NCI-H187 treated with DMSO at 0.1 percent for 48 hours (cell line): ENCODE measurements at regions not wholly inside any gene's neighbourhood (a gene's known extent, or its start where the extent isn't known, plus 50 kb on each side); places are given as distances from the start of the nearest gene placed in this dataset.

Experiments used
- DNase-seq: peaks from one replicate; lab custom pipeline; 2025; lab: John Stamatoyannopoulos, UW

DNA sequence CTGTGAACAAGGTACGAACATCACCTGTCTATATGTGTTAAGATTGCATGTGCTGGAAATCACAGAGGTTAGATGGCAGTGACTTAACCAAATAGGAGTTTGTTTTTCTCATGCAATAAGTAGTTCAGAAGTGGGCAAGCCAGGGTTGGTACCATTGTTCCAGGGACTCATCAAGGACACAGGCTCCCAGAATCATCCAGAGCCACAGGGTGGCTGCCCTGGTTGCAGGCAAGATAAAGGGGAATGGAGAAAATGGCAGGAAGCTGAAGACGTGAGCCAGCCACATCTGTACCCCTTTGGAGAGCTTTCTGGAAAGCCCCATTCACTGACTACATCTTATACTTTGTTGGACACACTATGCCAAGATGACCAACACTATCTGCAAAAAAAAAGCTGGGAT is 126.0 kb upstream of the IL12B start:
- DNase-seq, result no peak

- DNase-seq, result no peak
Observed at GRCh38 chr5:159456722-159457465, 126.6 kb upstream of the IL12B start.

- DNase-seq, result no peak
Observed at GRCh38 chr5:159458217-159458711, 128.0 kb upstream of the IL12B start.

DNA sequence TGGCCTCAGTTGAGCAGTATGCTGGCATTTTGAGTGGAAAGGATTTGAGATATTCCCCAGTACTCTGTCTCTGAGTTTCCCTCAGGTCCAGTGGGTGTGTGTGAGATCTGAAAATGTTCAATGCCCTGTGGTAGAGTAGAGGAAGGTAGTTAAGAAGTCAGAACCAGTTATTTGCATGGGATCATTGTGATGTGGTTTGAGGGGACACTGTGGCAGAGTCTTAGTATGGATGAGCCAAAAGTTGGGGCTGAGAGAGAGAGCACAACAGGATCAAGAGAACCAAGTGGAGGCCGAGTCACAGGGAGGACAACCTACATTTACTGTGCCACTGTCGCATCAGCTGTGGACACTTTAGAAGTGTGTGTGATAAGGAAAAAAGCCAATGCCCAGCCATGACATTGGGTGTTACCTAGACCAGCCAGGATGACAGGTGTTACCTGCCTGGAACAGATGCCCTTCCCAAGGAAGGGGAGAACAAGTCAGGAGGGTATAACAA is 128.9 kb upstream of the IL12B start:
- no peak for DNase-seq

- DNase-seq, result no peak
Observed at GRCh38 chr5:159459951-159460538, 129.8 kb upstream of the IL12B start.

GRCh38 chr5:159463590-159464321 is 133.5 kb upstream of the IL12B start:
- no peak for DNase-seq

- DNase-seq, result no peak
Observed at GRCh38 chr5:159465604-159466003, 135.3 kb upstream of the IL12B start.

GRCh38 chr5:159467666-159468065 is 137.4 kb upstream of the IL12B start:
- no peak for DNase-seq

DNA sequence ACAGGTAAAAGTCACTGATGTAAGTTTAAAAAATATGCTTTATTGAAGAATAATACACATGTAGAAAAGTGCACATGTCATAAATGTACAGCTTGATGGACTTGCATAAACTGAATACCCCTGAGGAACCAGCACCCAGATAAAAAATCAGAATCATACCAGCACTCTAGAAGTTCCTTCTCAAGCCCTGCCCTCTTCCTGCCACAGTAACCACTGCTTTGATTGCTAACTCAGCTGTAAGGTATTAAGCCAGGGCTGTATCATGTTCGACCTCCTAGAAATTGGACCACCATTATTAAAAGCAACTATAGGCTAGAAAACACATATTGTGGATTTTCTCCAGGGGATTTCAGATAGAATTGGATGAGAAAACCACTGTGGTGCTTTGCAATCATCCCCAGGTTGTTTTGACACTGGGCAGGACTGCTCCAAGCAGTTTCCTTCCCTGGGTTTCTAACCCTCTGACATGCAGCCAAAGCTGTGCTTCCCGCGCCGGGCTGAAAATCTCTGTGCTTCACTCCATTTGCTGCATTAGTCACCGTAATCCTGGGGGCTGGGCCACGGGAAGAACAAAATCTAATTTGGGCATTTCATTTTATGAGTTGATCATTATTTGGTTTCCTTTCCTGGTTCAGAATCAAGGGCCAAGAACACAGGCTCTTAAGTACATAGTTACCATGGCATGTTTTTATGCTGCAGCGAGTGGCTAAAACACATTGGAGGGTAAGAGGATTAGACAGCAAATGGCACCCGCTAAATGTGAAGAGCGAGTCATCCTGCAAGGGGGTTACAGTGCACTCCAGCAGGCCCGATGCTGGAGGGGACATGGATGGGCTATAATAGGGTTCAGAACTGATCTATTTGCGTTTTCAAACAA is 139.4 kb upstream of the IL12B start:
- no peak for DNase-seq

GRCh38 chr5:159471904-159472303 is 141.6 kb upstream of the IL12B start:
- DNase-seq, result no peak

GRCh38 chr5:159475026-159475425 is 144.7 kb upstream of the IL12B start:
- DNase-seq, result no peak

DNA sequence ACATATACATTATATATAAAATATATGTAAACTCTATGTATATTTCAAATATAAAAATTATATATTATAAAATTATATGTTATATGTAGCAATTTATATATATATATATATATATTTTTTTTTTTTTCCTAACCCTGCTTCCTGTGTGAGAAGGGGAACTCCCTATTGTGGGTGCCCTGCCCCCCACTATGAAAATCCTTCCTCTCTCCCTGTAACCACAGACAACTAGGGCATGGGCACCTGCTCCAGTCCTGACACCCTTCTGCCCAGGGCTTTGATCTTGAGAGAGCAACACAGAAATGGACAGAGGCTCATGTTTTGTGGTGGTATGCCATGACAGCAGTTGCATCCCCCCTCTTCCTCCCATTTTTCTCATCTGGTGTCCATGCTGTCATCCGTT is 148.7 kb upstream of the IL12B start:
- no peak for DNase-seq

DNA sequence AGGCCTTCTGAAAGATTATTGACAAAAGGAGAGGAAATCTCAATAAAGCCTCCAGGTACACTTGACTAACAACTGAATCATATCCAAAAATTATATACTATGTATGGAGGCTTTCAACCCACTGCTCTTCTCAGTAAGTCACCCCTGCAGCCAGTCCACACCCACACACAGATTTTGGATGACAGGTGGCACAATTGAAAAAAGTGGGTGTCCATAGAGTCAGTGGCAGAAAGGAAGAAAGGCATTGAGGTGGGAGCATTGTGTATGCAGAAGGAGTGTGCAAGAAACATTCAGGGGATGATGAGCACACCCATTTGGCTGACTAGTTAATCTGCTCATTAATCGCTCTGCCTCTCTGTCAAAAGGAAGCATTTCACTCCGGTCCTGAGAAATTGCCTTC is 150.6 kb upstream of the IL12B start:
- no peak for DNase-seq

- no peak for DNase-seq
Observed at GRCh38 chr5:159481751-159482150, 151.5 kb upstream of the IL12B start.

- no peak for DNase-seq
Observed at GRCh38 chr5:159486836-159487235, 156.5 kb upstream of the IL12B start.

GRCh38 chr5:159488516-159488915 is 158.2 kb upstream of the IL12B start:
- no peak for DNase-seq

GRCh38 chr5:159489779-159490178 is 159.5 kb upstream of the IL12B start:
- no peak for DNase-seq

DNA sequence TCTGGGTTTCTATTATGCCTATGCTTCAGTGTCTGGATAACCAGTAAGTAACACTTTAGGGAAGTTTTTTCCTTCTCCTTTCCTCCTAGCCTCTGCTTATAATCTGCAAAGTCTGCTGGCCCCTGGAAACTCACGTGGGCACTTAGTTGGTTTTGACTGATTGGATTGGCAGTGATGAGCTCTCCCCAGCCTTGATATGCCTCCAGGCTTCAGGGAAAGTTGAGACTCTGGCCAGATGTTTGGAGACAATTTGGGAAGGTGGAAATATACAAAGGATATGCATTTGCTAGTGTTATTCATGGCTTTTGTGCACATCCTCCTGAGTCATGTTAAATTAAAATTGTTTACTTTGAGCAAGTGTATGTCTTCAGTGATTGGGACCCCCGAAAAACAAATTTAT is 160.2 kb upstream of the IL12B start:
- DNase-seq, result no peak

DNA sequence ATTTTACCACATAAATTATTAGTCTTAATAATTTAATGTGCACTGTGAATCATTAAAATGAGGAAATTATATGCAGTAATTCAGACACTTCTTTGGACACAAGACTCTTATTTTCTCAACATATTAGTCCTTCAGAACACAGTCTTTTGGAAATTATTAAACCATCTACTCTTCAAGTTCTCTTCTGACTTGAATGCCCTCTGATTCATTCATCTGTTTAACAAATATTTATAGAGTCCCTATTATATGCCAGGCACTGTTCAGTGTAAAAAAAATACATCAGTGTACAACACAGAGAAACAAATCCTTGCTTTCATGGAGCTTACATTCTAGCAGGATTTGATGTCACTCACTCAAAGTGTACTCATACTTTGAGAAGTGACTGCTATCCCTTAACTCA is 163.4 kb upstream of the IL12B start:
- DNase-seq, result no peak

- DNase-seq, result no peak
Observed at GRCh38 chr5:159496773-159497172, 166.5 kb upstream of the IL12B start.

- no peak for DNase-seq
Observed at GRCh38 chr5:159497221-159497620, 166.9 kb upstream of the IL12B start.

- no peak for DNase-seq
Observed at GRCh38 chr5:159498630-159499029, 168.3 kb upstream of the IL12B start.
